WERI-Rb-1 (cell line): ENCODE measurements at regions not wholly inside any gene's neighbourhood (a gene's known extent, or its start where the extent isn't known, plus 50 kb on each side); places are given as distances from the start of the nearest gene placed in this dataset.

Experiments used
- DNase-seq: peaks from one replicate; pipeline ENCODE4 v3.0.0-alpha.2; 2020
- H3K27ac ChIP-seq: fragments of 250-450 bp; sonication (Bioruptor Pico); 2 replicates; pipeline ENCODE4 v1.5.1; 2020; ENCODE audit warnings: mild to moderate bottlenecking, moderate library complexity
- H3K27me3 ChIP-seq: fragments of 250-450 bp; sonication (Bioruptor Pico); 2 replicates; pipeline ENCODE4 v1.5.1; 2021; ENCODE audit warnings: mild to moderate bottlenecking, low read depth, moderate library complexity; ENCODE audit not compliant: insufficient read depth, severe bottlenecking
- H3K36me3 ChIP-seq: fragments of 250-450 bp; sonication (Bioruptor Pico); 2 replicates; pipeline ENCODE4 v1.5.1; 2020; ENCODE audit warnings: mild to moderate bottlenecking, moderate library complexity
- H3K4me3 ChIP-seq: 2 replicates; pipeline ENCODE4 v1.5.1; 2011; ENCODE audit warnings: low read depth, mild to moderate bottlenecking, control low read depth, low read length
- H3K9me3 ChIP-seq: fragments of 250-450 bp; sonication (Bioruptor Pico); 2 replicates; pipeline ENCODE4 v1.5.1; 2021; ENCODE audit warnings: mild to moderate bottlenecking, moderate library complexity; ENCODE audit not compliant: severe bottlenecking
- CTCF ChIP-seq: IDR thresholded peaks from 2 replicates; pipeline ENCODE4 v1.5.1; 2011; ENCODE audit warnings: low read depth, mild to moderate bottlenecking, control low read depth, inconsistent platforms, low read length

- no peak for TF ChIP-seq CTCF
- Histone ChIP-seq H3K9me3 (no peaks in the 10 kb centered on the region), H3K27me3 (no peaks in the 10 kb centered on the region), H3K27ac (no peak overlapping the region), H3K36me3 (no peaks in the 10 kb centered on the region), H3K4me3 (no peak overlapping the region)
- no peak for DNase-seq
Measured at GRCh38 chr14:104528496-104528895, 51.1 kb upstream of the C14orf180 start.
